DND-41 (cell line): ENCODE measurements at regions not wholly inside any gene's neighbourhood (a gene's known extent, or its start where the extent isn't known, plus 50 kb on each side); places are given as distances from the start of the nearest gene placed in this dataset.

Experiments
- EZH2 ChIP-seq: IDR thresholded peaks from 3 replicates; pipeline ENCODE4 v1.6.1; 2012; ENCODE audit warnings: borderline replicate concordance, low read depth, mild to moderate bottlenecking, moderate library complexity, low read length, inconsistent platforms; ENCODE audit not compliant: severe bottlenecking
- TF ChIP-seq, protein P1 (sequence below): IDR thresholded peaks from 2 replicates; pipeline ENCODE4 v1.5.1; 2012; ENCODE audit warnings: borderline replicate concordance, low read length, moderate library complexity, mild to moderate bottlenecking; ENCODE audit not compliant: poor library complexity, severe bottlenecking; ENCODE audit errors: extremely low read depth

DNA sequence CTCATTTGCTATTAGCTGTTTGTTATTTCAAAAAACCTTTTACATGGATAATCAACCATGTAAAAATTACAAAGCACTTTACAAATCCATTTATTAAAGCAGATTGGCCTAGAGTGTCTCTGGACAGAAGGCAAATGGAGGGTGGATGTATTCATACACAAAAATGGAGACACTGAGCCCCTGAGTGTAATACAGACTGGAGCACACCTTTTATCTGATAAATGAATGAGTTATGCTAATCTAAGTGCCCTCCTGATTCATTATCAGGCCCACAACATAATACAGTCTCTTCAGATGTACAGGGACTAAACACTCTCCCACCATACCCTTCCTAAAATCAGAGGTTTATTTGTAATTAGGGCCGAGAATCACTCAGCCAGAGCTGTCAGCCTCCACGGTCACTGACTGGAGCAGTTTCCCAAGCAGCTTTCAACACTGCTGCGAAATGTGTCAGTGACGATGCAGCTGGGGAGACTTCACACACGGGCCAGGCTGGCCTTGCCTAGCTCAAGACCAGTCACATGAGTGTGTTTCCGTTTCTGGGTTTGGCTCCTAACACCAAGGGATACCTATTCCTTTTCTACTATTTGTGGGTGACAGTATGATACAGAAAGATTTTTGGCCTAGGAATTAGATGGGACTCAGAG lies 271.8 kb downstream of the ZIC1 start:
- TF ChIP-seq, protein P1, sequence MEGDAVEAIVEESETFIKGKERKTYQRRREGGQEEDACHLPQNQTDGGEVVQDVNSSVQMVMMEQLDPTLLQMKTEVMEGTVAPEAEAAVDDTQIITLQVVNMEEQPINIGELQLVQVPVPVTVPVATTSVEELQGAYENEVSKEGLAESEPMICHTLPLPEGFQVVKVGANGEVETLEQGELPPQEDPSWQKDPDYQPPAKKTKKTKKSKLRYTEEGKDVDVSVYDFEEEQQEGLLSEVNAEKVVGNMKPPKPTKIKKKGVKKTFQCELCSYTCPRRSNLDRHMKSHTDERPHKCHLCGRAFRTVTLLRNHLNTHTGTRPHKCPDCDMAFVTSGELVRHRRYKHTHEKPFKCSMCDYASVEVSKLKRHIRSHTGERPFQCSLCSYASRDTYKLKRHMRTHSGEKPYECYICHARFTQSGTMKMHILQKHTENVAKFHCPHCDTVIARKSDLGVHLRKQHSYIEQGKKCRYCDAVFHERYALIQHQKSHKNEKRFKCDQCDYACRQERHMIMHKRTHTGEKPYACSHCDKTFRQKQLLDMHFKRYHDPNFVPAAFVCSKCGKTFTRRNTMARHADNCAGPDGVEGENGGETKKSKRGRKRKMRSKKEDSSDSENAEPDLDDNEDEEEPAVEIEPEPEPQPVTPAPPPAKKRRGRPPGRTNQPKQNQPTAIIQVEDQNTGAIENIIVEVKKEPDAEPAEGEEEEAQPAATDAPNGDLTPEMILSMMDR: no peak
- TF ChIP-seq EZH2: no peak
